LNCaP clone FGC (cell line): ENCODE measurements at regions not wholly inside any gene's neighbourhood (a gene's known extent, or its start where the extent isn't known, plus 50 kb on each side); places are given as distances from the start of the nearest gene placed in this dataset.

Experiments used
- DNase-seq: peaks from one replicate; pipeline ENCODE4 v3.0.0-alpha.2; 2011; ENCODE audit warnings: low read depth
- H3K4me3 ChIP-seq: 2 replicates; pipeline ENCODE4 v1.5.1; 2011; ENCODE audit warnings: mild to moderate bottlenecking, low read depth, low read length, control low read depth
- CTCF ChIP-seq: IDR thresholded peaks from 2 replicates; pipeline ENCODE4 v1.5.1; 2012; ENCODE audit warnings: mild to moderate bottlenecking; ENCODE audit not compliant: control insufficient read depth, insufficient read depth; ENCODE audit errors: extremely low read depth

GRCh38 chr7:9983048-9983447, 990.6 kb upstream of the PHF14 start:
- no peak overlapping the region for H3K4me3 ChIP-seq
- DNase-seq = no peak
- no peak for TF ChIP-seq CTCF

DNA sequence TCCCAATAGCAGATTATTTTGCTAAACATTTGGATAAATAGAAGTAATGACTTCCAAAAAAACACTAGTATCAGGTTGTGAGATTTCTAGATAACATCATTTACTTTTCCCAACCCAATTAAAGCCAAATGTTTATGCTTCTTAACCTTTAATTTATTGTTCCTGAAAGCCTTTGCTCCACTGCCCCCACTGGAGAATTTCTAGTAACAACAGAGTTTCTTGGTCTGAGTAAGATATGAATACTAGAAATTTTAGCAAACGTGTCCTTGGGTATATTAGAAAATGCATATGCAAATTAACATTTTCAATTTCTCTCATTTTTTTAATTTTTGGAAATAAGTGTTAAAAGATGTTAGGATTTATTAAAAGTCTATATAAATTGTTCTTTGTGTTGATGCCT, 958.0 kb upstream of the PHF14 start:
- DNase-seq = no peak
- peak; percentile 33 for TF ChIP-seq CTCF
- H3K4me3 ChIP-seq = no peak overlapping the region

DNA sequence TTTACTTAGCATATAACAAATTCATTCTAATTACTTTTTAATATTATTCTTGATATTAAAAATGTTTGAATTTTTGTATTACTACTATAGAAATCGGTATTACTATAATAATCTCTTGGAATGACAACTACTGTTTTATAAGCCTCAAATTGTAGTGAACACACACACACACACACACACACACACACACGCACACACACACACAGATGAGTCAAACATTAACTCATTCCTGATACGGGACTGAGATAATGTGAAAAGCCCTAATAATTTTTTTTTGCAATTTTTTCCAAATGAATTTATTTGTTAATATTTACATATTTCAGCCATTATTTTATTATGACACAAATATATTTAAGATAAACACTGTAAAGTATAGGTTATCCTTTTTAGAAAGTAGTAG, 951.2 kb upstream of the PHF14 start:
- H3K4me3 ChIP-seq = no peak overlapping the region
- TF ChIP-seq CTCF = no peak
- no peak for DNase-seq

GRCh38 chr7:10022957-10023356, 950.7 kb upstream of the PHF14 start:
- peak; percentile 62 for TF ChIP-seq CTCF
- DNase-seq = peak; percentile 68
- no peak overlapping the region for H3K4me3 ChIP-seq

- no peak for TF ChIP-seq CTCF
- DNase-seq = no peak
- no peak overlapping the region for H3K4me3 ChIP-seq
Observed at GRCh38 chr7:10034843-10035556, 938.7 kb upstream of the PHF14 start.

GRCh38 chr7:10036693-10037092, 937.0 kb upstream of the PHF14 start:
- no peak overlapping the region for H3K4me3 ChIP-seq
- no peak for TF ChIP-seq CTCF
- DNase-seq = no peak

- H3K4me3 ChIP-seq = no peak overlapping the region
- no peak for TF ChIP-seq CTCF
- no peak for DNase-seq
Observed at GRCh38 chr7:10038351-10038750, 935.3 kb upstream of the PHF14 start.
